Trophoblast cell (in vitro differentiated cells and primary cell): ENCODE measurements at regions not wholly inside any gene's neighbourhood (a gene's known extent, or its start where the extent isn't known, plus 50 kb on each side); places are given as distances from the start of the nearest gene placed in this dataset.
"Not testable (repeated sequence)": the region's sequence is repeated elsewhere in the genome, so short reads cannot be mapped to it uniquely, and the experiment has no call there.

Source experiments
- DNase-seq, 2 donors: peaks; one replicate each; pipeline ENCODE4 v3.0.0-alpha.2; 2016
- H2AFZ ChIP-seq: 2 replicates; pipeline ENCODE4 v1.6.1; 2013; ENCODE audit warnings: low read length, moderate library complexity, mild to moderate bottlenecking; ENCODE audit not compliant: insufficient read depth, poor library complexity
- H2AK5ac ChIP-seq: 2 replicates; pipeline ENCODE4 v1.6.1; 2013; ENCODE audit warnings: mild to moderate bottlenecking, low read length
- H2BK120ac ChIP-seq: 2 replicates; pipeline ENCODE4 v1.6.1; 2013; ENCODE audit warnings: low read length, mild to moderate bottlenecking, moderate library complexity; ENCODE audit not compliant: insufficient read depth, poor library complexity
- H2BK12ac ChIP-seq: 2 replicates; pipeline ENCODE4 v1.6.1; 2013; ENCODE audit warnings: mild to moderate bottlenecking, low read length, moderate library complexity
- H2BK5ac ChIP-seq: 2 replicates; pipeline ENCODE4 v1.6.1; 2013; ENCODE audit warnings: low read length, low read depth, moderate library complexity, mild to moderate bottlenecking; ENCODE audit not compliant: poor library complexity
- H3K14ac ChIP-seq: 2 replicates; pipeline ENCODE4 v1.6.1; 2013; ENCODE audit warnings: mild to moderate bottlenecking, low read length
- H3K18ac ChIP-seq: 2 replicates; pipeline ENCODE4 v1.6.1; 2013; ENCODE audit warnings: mild to moderate bottlenecking, low read length
- H3K23ac ChIP-seq: 2 replicates; pipeline ENCODE4 v1.6.1; 2013; ENCODE audit warnings: low read length
- H3K27ac ChIP-seq: 2 replicates; pipeline ENCODE4 v1.5.1; 2013; ENCODE audit warnings: low read depth, mild to moderate bottlenecking, inconsistent platforms, low read length, moderate library complexity
- H3K27me3 ChIP-seq: 2 replicates; pipeline ENCODE4 v1.6.1; 2013; ENCODE audit warnings: inconsistent platforms, mild to moderate bottlenecking, low read length, moderate library complexity; ENCODE audit not compliant: insufficient read depth
- H3K36me3 ChIP-seq, 2 experiments: 1 replicate in 1 of 2; 2 replicates in 1 of 2; pipeline ENCODE4 v1.6.1; 2013; ENCODE audit warnings: low read length in 2 of 2, mild to moderate bottlenecking in 2 of 2, moderate library complexity in 1 of 2; ENCODE audit not compliant: insufficient read depth in 2 of 2, control insufficient read depth in 1 of 2
- H3K4ac ChIP-seq: 2 replicates; pipeline ENCODE4 v1.6.1; 2013; ENCODE audit warnings: low read depth, mild to moderate bottlenecking, low read length, moderate library complexity
- H3K4me1 ChIP-seq, 2 experiments: 1 replicate in 1 of 2; 2 replicates in 1 of 2; pipeline ENCODE4 v1.6.1; 2013; ENCODE audit warnings: low read length in 2 of 2, mild to moderate bottlenecking in 2 of 2, moderate library complexity in 1 of 2; ENCODE audit not compliant: insufficient read depth in 2 of 2, control insufficient read depth in 1 of 2
- H3K4me2 ChIP-seq: 2 replicates; pipeline ENCODE4 v1.6.1; 2013; ENCODE audit warnings: inconsistent platforms, mild to moderate bottlenecking, low read length, moderate library complexity
- H3K4me3 ChIP-seq: 2 replicates; pipeline ENCODE4 v1.5.1; 2013; ENCODE audit warnings: mild to moderate bottlenecking, low read depth, low read length, inconsistent platforms
- H3K79me1 ChIP-seq: one replicate; pipeline ENCODE4 v1.6.1; 2013; ENCODE audit warnings: low read length
- H3K79me2 ChIP-seq: 2 replicates; pipeline ENCODE4 v1.6.1; 2013; ENCODE audit warnings: low read length, mild to moderate bottlenecking; ENCODE audit not compliant: control insufficient read depth, insufficient read depth, poor library complexity
- H3K9ac ChIP-seq: 2 replicates; pipeline ENCODE4 v1.6.1; 2013; ENCODE audit warnings: mild to moderate bottlenecking, low read length
- H3K9me3 ChIP-seq: 2 replicates; pipeline ENCODE4 v1.6.1; 2013; ENCODE audit warnings: low read depth, mild to moderate bottlenecking, control low read depth, inconsistent platforms, low read length; ENCODE audit not compliant: insufficient read depth
- H4K12ac ChIP-seq: 2 replicates; pipeline ENCODE4 v1.6.1; 2013; ENCODE audit warnings: low read depth, mild to moderate bottlenecking, low read length, moderate library complexity
- H4K8ac ChIP-seq: 2 replicates; pipeline ENCODE4 v1.6.1; 2013; ENCODE audit warnings: low read depth, mild to moderate bottlenecking, low read length, moderate library complexity
- H4K91ac ChIP-seq: one replicate; pipeline ENCODE4 v1.6.1; 2013; ENCODE audit warnings: low read depth, mild to moderate bottlenecking, low read length, moderate library complexity
- WGBS: extraction: QIAGEN DNeasy Blood & Tissue Kit; methylation state at CpG from one replicate; pipeline ENCODE4 v1.1.7; 2013; ENCODE audit warnings: missing lambda C conversion rate; ENCODE audit not compliant: insufficient read length, insufficient coverage; ENCODE audit errors: extremely low coverage; 5-methylcytosine and 5-hydroxymethylcytosine counted together

DNA sequence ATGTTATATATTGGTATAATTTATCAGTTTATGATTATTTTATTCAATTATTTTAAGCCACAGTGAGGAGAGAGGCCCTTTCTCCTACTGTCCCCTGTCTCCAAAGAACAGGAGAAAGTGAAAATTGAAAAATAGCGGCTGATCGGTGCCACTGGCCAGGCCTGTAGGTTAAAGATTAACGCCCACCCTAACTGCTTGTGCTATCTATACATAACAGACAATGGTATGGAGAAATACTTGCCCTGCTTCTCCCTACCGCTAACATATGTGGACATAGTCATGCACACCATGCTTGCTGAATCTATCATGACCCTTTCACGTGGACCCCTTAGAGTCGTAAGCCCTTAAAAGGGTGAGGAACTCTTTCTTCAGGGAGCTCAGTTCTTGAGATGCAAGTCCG is 67.5 kb downstream of the EIF1AY start:
- Histone ChIP-seq H2BK120ac (no peak overlapping the region), H4K8ac (no peak overlapping the region), H2BK5ac (no peak overlapping the region), H2AFZ (no peak overlapping the region), H4K91ac (no peak overlapping the region), H3K14ac (no peak overlapping the region), H3K9ac (no peak overlapping the region), H3K27ac (no peak overlapping the region), H3K4me1 (no peaks in the 10 kb centered on the region), H2BK12ac (no peak overlapping the region), H3K27me3 (no peaks in the 10 kb centered on the region), H3K79me1 (no peaks in the 10 kb centered on the region), H3K4me2 (no peak overlapping the region), H3K36me3 (no peaks in the 10 kb centered on the region), H3K9me3 (peaks cover 8% of the 10 kb centered on the region), H3K79me2 (no peaks in the 10 kb centered on the region), H2AK5ac (no peak overlapping the region), H3K4ac (no peak overlapping the region), H3K4me3 (no peak overlapping the region), H3K23ac (no peak overlapping the region), H4K12ac (no peak overlapping the region), H3K18ac (no peak overlapping the region)
- WGBS, result no CpG with 5 or more reads among the region's 7 CpGs
- no peak for DNase-seq

DNA sequence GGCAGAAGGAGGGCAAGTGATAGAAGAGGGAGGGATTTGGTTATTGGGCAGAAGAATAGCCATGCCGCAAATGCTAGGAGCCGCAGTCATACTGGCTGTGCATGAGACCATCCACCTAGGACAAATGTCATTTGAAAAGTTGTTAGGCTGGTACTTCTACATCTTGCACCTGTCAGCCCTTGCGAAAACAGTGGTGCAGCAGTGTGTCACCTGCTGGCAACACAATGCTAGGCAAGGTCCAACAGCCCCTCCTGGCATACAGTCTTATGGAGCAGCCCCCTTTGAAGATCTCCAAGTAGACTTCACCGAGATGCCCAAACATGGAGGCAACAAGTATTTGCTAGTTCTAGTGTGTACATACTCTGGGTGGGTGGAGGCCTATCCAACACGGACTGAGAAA is 72.7 kb downstream of the EIF1AY start:
- WGBS, result no CpG with 5 or more reads among the region's 5 CpGs
- Histone ChIP-seq H3K4ac (no peak overlapping the region), H4K91ac (no peak overlapping the region), H3K14ac (no peak overlapping the region), H3K23ac (no peak overlapping the region), H3K18ac (no peak overlapping the region), H2BK5ac (no peak overlapping the region), H4K8ac (no peak overlapping the region), H3K4me1 (no peaks in the 10 kb centered on the region), H2BK12ac (no peak overlapping the region), H3K27ac (no peak overlapping the region), H3K79me2 (no peaks in the 10 kb centered on the region), H3K9me3 (peaks cover 8% of the 10 kb centered on the region), H3K79me1 (no peaks in the 10 kb centered on the region), H3K9ac (no peak overlapping the region), H2BK120ac (no peak overlapping the region), H3K27me3 (no peaks in the 10 kb centered on the region), H4K12ac (no peak overlapping the region), H2AK5ac (no peak overlapping the region), H3K4me2 (no peak overlapping the region), H3K4me3 (no peak overlapping the region), H2AFZ (no peak overlapping the region), H3K36me3 (no peaks in the 10 kb centered on the region)
- peak in 1 of 2 donors; percentile 52 for DNase-seq

DNA sequence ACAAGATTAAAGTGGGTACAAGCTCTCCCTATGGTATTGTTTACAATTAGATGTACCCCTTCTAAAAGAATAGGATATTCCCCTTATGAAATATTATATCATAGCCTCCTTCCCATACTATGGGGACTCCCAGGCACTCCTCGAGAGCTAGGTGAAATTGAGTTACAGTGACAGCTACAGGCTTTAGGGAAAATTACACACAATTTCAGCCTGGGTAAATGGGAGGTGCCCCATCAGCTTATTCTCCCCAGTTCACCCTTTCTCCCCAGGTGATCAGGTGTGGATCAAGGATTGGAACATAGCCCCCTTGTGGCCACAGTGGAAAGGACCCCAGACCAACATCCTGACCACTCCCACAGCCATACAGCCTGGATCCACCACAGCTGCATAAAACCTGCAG is 73.3 kb downstream of the EIF1AY start:
- not testable (repeated sequence) for H3K9me3 ChIP-seq, H3K4me1 ChIP-seq, H3K14ac ChIP-seq, DNase-seq, H3K79me1 ChIP-seq, H3K18ac ChIP-seq, H2AFZ ChIP-seq, H2BK12ac ChIP-seq, H3K79me2 ChIP-seq, H3K23ac ChIP-seq, H3K4me3 ChIP-seq, H3K36me3 ChIP-seq, H3K27ac ChIP-seq, H3K4me2 ChIP-seq, H2BK5ac ChIP-seq, H4K12ac ChIP-seq, H3K9ac ChIP-seq, H3K27me3 ChIP-seq, H4K8ac ChIP-seq, H4K91ac ChIP-seq, H2BK120ac ChIP-seq, H2AK5ac ChIP-seq, H3K4ac ChIP-seq
- WGBS, result no CpG with 5 or more reads among the region's 1 CpG

DNA sequence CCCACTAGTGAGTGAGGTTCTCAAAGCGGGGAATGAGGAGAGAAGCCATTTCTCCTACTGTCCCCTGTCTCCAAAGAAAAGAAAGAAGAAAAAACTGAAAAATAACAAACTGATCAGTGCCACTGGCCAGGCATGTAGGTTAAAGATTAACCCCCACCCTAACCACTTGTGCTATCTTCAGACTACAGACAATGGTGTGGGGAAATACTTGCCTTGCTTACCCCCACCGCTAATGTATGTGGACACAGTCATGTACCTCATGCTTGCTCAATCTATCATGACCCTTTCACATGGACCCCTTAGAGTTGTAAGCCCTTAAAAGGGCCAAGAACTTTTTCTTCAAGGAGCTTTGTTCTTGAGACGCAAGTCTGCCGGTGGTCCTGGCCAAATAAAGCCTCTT is 75.9 kb downstream of the EIF1AY start:
- no peaks in the 10 kb centered on the region for H3K4me1 ChIP-seq
- no peak overlapping the region for H3K23ac ChIP-seq
- H3K4me3 ChIP-seq, result no peak overlapping the region
- H3K18ac ChIP-seq, result no peak overlapping the region
- H3K27me3 ChIP-seq, result no peaks in the 10 kb centered on the region
- H2BK5ac ChIP-seq, result no peak overlapping the region
- H3K4me2 ChIP-seq, result no peak overlapping the region
- H2BK120ac ChIP-seq, result no peak overlapping the region
- H4K91ac ChIP-seq, result no peak overlapping the region
- H3K4ac ChIP-seq, result no peak overlapping the region
- WGBS, result no CpG with 5 or more reads among the region's 4 CpGs
- H3K27ac ChIP-seq, result no peak overlapping the region
- H4K8ac ChIP-seq, result no peak overlapping the region
- no peak overlapping the region for H2BK12ac ChIP-seq
- no peak overlapping the region for H2AK5ac ChIP-seq
- DNase-seq, result no peak
- H3K9me3 ChIP-seq, result peaks cover 4% of the 10 kb centered on the region
- no peaks in the 10 kb centered on the region for H3K36me3 ChIP-seq
- H4K12ac ChIP-seq, result no peak overlapping the region
- H2AFZ ChIP-seq, result no peak overlapping the region
- H3K9ac ChIP-seq, result no peak overlapping the region
- H3K14ac ChIP-seq, result no peak overlapping the region
- no peaks in the 10 kb centered on the region for H3K79me1 ChIP-seq
- H3K79me2 ChIP-seq, result no peaks in the 10 kb centered on the region
